Esophagus muscularis mucosa (tissue), 4 donors: ENCODE measurements at regions not wholly inside any gene's neighbourhood (a gene's known extent, or its start where the extent isn't known, plus 50 kb on each side); places are given as distances from the start of the nearest gene placed in this dataset.

Source experiments
- EP300 ChIP-seq: sonication (generic); formaldehyde crosslinking; IDR thresholded peaks from one replicate; pipeline ENCODE4 v1.6.1; 2017; ENCODE audit warnings: antibody characterized with exemption
- POLR2A ChIP-seq: fragments of 450-650 bp; IDR thresholded peaks from one replicate; pipeline ENCODE4 v1.6.1; 2017; ENCODE audit warnings: antibody characterized with exemption, moderate library complexity, mild to moderate bottlenecking, low read depth
- POLR2AphosphoS5 ChIP-seq, 2 donors: sonication (generic); formaldehyde crosslinking; IDR thresholded peaks; one replicate each; pipeline ENCODE4 v1.6.1; 2017; ENCODE audit warnings: antibody characterized with exemption in 2 of 2
- TF ChIP-seq, protein P1 (sequence below), 3 experiments: fragments of 200-600 bp in 2 of 3; fragments of 450-650 bp in 1 of 3; sonication (generic) in 2 of 3; IDR thresholded peaks; one replicate each; pipeline ENCODE4 v1.5.1; 2017 to 2019; ENCODE audit warnings: antibody characterized with exemption in 3 of 3, mild to moderate bottlenecking in 2 of 3, moderate library complexity in 1 of 3

DNA sequence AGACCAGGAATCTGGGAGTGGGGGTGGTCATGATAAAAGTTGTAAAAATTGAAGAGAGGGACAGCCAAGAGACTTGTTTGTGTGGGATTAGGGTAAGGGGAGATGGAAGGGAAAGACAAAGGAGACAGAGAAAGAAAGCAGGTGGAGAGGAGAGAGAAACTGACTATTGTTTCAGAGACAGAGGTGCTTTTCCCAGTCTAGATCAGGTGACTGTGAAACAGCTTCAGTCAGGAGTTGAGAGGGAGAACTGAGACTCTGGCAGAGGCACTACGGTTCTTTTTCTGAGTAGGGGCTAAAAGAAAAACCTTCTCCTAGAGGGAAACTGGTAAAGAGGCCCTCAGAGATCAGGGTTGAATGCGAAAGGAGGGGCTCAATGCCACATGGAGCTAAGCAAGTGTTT lies 106.4 kb downstream of the KDR start:
- TF ChIP-seq, protein P1, sequence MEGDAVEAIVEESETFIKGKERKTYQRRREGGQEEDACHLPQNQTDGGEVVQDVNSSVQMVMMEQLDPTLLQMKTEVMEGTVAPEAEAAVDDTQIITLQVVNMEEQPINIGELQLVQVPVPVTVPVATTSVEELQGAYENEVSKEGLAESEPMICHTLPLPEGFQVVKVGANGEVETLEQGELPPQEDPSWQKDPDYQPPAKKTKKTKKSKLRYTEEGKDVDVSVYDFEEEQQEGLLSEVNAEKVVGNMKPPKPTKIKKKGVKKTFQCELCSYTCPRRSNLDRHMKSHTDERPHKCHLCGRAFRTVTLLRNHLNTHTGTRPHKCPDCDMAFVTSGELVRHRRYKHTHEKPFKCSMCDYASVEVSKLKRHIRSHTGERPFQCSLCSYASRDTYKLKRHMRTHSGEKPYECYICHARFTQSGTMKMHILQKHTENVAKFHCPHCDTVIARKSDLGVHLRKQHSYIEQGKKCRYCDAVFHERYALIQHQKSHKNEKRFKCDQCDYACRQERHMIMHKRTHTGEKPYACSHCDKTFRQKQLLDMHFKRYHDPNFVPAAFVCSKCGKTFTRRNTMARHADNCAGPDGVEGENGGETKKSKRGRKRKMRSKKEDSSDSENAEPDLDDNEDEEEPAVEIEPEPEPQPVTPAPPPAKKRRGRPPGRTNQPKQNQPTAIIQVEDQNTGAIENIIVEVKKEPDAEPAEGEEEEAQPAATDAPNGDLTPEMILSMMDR (IDR thresholded peaks at IDR 0.05) = no peak
- TF ChIP-seq POLR2AphosphoS5 (IDR thresholded peaks at IDR 0.05) = no peak
- no peak for TF ChIP-seq POLR2A
- no peak for TF ChIP-seq EP300
